ENCODE measurements at regions not wholly inside any gene's neighbourhood (a gene's known extent, or its start where the extent isn't known, plus 50 kb on each side); places are given as distances from the start of the nearest gene placed in this dataset.

- Mint-ChIP-seq H3K36me3 (ENCODE audit: low read depth) (no peaks in the 10 kb centered on the region), H3K27me3 (peaks cover 7% of the 10 kb centered on the region), H3K9me3 (no peaks in the 10 kb centered on the region), H3K27ac (no peak overlapping the region), H3K4me1 (ENCODE audit: low read depth) (no peaks in the 10 kb centered on the region), H3K4me3 (no peak overlapping the region)
- no peak for DNase-seq
Observed at GRCh38 chr20:57944988-57945387, 235.2 kb upstream of the PMEPA1 start.

GRCh38 chr20:57943950-57944349 lies 234.1 kb upstream of the PMEPA1 start:
- Mint-ChIP-seq H3K9me3 (no peaks in the 10 kb centered on the region), H3K36me3 (ENCODE audit: low read depth) (no peaks in the 10 kb centered on the region), H3K27ac (no peak overlapping the region), H3K4me1 (ENCODE audit: low read depth) (no peaks in the 10 kb centered on the region), H3K27me3 (peaks cover 7% of the 10 kb centered on the region), H3K4me3 (no peak overlapping the region)
- no peak for DNase-seq

GRCh38 chr20:57943291-57943690 lies 233.5 kb upstream of the PMEPA1 start:
- H3K4me1 Mint-ChIP-seq (ENCODE audit: low read depth) = no peaks in the 10 kb centered on the region
- H3K27ac Mint-ChIP-seq = no peak overlapping the region
- no peaks in the 10 kb centered on the region for H3K36me3 Mint-ChIP-seq (ENCODE audit: low read depth)
- no peaks in the 10 kb centered on the region for H3K9me3 Mint-ChIP-seq
- peaks cover 3% of the 10 kb centered on the region for H3K27me3 Mint-ChIP-seq
- H3K4me3 Mint-ChIP-seq = no peak overlapping the region
- no peak for DNase-seq

- Mint-ChIP-seq H3K36me3 (ENCODE audit: low read depth) (no peaks in the 10 kb centered on the region), H3K4me3 (no peak overlapping the region), H3K27me3 (peaks cover 11% of the 10 kb centered on the region), H3K4me1 (ENCODE audit: low read depth) (no peaks in the 10 kb centered on the region), H3K27ac (no peak overlapping the region), H3K9me3 (no peaks in the 10 kb centered on the region)
- DNase-seq = no peak
Observed at GRCh38 chr20:57941604-57942381, 232.0 kb upstream of the PMEPA1 start.

GRCh38 chr20:57940868-57941522 lies 231.2 kb upstream of the PMEPA1 start:
- Mint-ChIP-seq H3K9me3 (no peaks in the 10 kb centered on the region), H3K4me1 (ENCODE audit: low read depth) (no peaks in the 10 kb centered on the region), H3K36me3 (ENCODE audit: low read depth) (no peaks in the 10 kb centered on the region), H3K4me3 (no peak overlapping the region), H3K27me3 (peaks cover 14% of the 10 kb centered on the region), H3K27ac (no peak overlapping the region)
- no peak for DNase-seq

GRCh38 chr20:57940376-57940775 lies 230.6 kb upstream of the PMEPA1 start:
- H3K36me3 Mint-ChIP-seq (ENCODE audit: low read depth) = no peaks in the 10 kb centered on the region
- peaks cover 21% of the 10 kb centered on the region for H3K27me3 Mint-ChIP-seq
- no peaks in the 10 kb centered on the region for H3K9me3 Mint-ChIP-seq
- no peak for DNase-seq
- no peak overlapping the region for H3K27ac Mint-ChIP-seq
- H3K4me3 Mint-ChIP-seq = no peak overlapping the region
- H3K4me1 Mint-ChIP-seq (ENCODE audit: low read depth) = no peaks in the 10 kb centered on the region

- no peak for DNase-seq
- Mint-ChIP-seq H3K27ac (no peak overlapping the region), H3K27me3 (peaks cover 26% of the 10 kb centered on the region), H3K36me3 (ENCODE audit: low read depth) (no peaks in the 10 kb centered on the region), H3K4me3 (no peak overlapping the region), H3K4me1 (ENCODE audit: low read depth) (no peaks in the 10 kb centered on the region), H3K9me3 (no peaks in the 10 kb centered on the region)
Observed at GRCh38 chr20:57939499-57939898, 229.7 kb upstream of the PMEPA1 start.

- Mint-ChIP-seq H3K27me3 (peaks cover 26% of the 10 kb centered on the region), H3K36me3 (ENCODE audit: low read depth) (no peaks in the 10 kb centered on the region), H3K9me3 (no peaks in the 10 kb centered on the region), H3K4me1 (ENCODE audit: low read depth) (no peaks in the 10 kb centered on the region), H3K4me3 (no peak overlapping the region), H3K27ac (no peak overlapping the region)
- DNase-seq = no peak
Observed at GRCh38 chr20:57938158-57939108, 228.6 kb upstream of the PMEPA1 start.

GRCh38 chr20:57936636-57937385 lies 227.0 kb upstream of the PMEPA1 start:
- Mint-ChIP-seq H3K9me3 (no peaks in the 10 kb centered on the region), H3K36me3 (ENCODE audit: low read depth) (no peaks in the 10 kb centered on the region), H3K4me3 (no peak overlapping the region), H3K27me3 (peaks cover 31% of the 10 kb centered on the region), H3K27ac (no peak overlapping the region), H3K4me1 (ENCODE audit: low read depth) (no peaks in the 10 kb centered on the region)
- DNase-seq = no peak

- Mint-ChIP-seq H3K36me3 (ENCODE audit: low read depth) (no peaks in the 10 kb centered on the region), H3K27ac (no peak overlapping the region), H3K4me1 (ENCODE audit: low read depth) (no peaks in the 10 kb centered on the region), H3K4me3 (no peak overlapping the region), H3K9me3 (no peaks in the 10 kb centered on the region), H3K27me3 (peaks cover 34% of the 10 kb centered on the region)
- DNase-seq = no peak
Observed at GRCh38 chr20:57934913-57935312, 225.1 kb upstream of the PMEPA1 start.

- no peaks in the 10 kb centered on the region for H3K4me1 Mint-ChIP-seq (ENCODE audit: low read depth)
- DNase-seq = no peak
- H3K36me3 Mint-ChIP-seq (ENCODE audit: low read depth) = no peaks in the 10 kb centered on the region
- no peak overlapping the region for H3K4me3 Mint-ChIP-seq
- no peak overlapping the region for H3K27ac Mint-ChIP-seq
- peaks cover 41% of the 10 kb centered on the region for H3K27me3 Mint-ChIP-seq
- peaks cover 2% of the 10 kb centered on the region for H3K9me3 Mint-ChIP-seq
Observed at GRCh38 chr20:57934007-57934805, 224.4 kb upstream of the PMEPA1 start.

GRCh38 chr20:57932227-57932864 lies 222.5 kb upstream of the PMEPA1 start:
- Mint-ChIP-seq H3K27ac (no peak overlapping the region), H3K4me1 (ENCODE audit: low read depth) (no peaks in the 10 kb centered on the region), H3K27me3 (peaks cover 43% of the 10 kb centered on the region), H3K4me3 (no peak overlapping the region), H3K36me3 (ENCODE audit: low read depth) (no peaks in the 10 kb centered on the region), H3K9me3 (peaks cover 7% of the 10 kb centered on the region)
- DNase-seq = no peak

- Mint-ChIP-seq H3K9me3 (peaks cover 19% of the 10 kb centered on the region), H3K27ac (no peak overlapping the region), H3K36me3 (ENCODE audit: low read depth) (no peaks in the 10 kb centered on the region), H3K4me1 (ENCODE audit: low read depth) (no peaks in the 10 kb centered on the region), H3K27me3 (peaks cover 35% of the 10 kb centered on the region), H3K4me3 (no peak overlapping the region)
- DNase-seq = no peak
Observed at GRCh38 chr20:57930351-57930750, 220.5 kb upstream of the PMEPA1 start.

Data from activated T-cell treated with anti-CD3 and anti-CD28 coated beads, Interleukin-2, amount 50 U/mL, for 24 hours (primary cell).